NK-92 treated with Interleukin-12 subunit alpha and Interleukin-12 subunit beta, amount 100 ng/mL, for 24 hours (cell line): ENCODE measurements at regions not wholly inside any gene's neighbourhood (a gene's known extent, or its start where the extent isn't known, plus 50 kb on each side); places are given as distances from the start of the nearest gene placed in this dataset.

Source experiments
- DNase-seq: peaks from one replicate; lab custom pipeline; 2025; lab: John Stamatoyannopoulos, UW

DNA sequence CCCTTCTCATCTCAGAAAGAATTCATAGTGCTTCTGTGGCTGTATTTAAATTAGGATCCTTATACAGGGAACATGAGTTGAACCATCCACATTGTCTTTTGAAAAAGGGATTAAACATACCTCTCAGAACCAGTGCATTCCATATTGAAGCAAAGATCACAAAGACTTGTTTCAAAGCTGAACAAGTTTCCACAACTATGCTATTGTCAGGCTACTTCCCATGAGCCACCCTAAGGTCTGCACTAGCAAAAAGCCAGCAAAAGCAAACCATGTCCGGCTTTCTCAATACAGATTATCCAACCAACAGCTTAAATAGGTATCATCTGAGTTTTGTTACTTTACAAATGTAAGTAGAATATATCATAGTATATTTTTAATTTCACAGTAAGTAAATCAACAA is 78.1 kb downstream of the SCG2 start:
- DNase-seq = no peak

DNA sequence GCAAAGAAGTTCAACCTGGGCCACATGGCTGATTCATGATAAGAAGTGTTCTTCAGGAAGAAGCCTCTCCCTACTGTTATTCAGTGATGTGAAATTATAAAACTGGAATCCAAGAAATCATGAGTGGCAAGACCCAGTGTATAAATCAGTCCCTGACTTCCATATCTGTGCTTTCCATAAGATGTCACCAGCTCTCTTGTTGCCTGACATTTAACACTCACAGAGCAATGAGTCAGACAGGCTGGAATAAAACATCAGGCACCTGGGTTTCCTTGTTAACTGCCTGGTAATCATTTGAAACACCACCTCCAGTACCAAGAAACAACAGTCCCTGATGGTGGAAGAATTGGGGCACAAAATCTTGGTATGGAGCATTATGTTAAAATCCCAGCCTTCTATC is 76.1 kb downstream of the SCG2 start:
- no peak for DNase-seq

DNA sequence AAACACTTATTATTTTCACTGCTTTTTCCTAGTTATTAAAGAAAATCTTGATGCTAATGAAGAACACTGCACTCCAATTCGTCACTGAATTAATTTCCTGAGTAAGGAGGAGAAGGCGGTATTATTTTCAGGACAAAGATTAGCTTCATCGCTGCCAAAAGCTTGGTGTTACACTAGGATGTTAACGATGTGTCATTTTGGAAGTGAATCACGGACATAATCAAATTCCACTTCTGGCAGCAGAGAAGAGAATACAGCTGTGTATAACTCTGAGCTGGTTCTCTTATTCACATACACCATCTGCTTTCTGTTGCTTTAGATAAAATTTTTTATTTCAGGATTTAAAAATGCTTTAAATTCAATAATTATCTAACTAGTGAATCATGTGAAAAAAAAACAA is 74.1 kb downstream of the SCG2 start:
- DNase-seq = no peak

DNA sequence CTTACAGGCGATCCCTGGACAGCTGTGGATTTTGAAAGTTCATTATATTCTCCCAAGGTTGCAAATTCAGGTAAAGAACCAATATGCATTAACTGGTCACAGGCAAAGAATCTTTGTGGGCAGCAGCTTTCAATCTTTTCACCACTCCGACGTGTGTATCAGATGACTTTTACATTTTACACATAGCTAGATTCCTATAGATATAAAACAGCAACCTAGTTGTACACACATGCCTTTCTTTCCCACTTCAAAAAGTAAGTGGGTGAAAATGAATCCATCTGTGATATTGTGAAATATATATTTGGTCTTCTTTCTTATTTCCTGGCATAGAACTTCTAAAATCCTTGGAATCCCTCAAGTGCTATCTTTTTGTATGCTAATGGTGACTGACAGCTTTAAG is 72.5 kb downstream of the SCG2 start:
- no peak for DNase-seq

DNA sequence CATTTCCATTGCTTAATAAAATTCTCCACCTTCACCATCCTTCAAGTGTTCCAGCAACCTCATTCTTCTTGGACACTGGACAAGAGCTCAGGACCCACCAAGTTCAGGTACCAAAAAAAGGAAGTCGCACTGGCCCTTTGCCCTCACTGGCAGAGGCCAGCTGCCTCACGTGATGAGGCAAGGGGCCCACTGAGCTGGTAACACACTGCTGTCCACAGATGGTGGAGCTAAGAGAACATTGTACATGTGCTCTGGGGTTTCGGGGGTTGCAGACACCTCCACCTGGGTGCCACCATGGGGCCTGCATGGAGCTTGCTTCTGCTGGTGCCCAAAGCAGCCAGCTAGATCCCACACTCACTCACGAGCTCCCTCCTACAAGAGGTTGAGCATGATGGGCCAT is 71.3 kb downstream of the SCG2 start:
- no peak for DNase-seq

DNA sequence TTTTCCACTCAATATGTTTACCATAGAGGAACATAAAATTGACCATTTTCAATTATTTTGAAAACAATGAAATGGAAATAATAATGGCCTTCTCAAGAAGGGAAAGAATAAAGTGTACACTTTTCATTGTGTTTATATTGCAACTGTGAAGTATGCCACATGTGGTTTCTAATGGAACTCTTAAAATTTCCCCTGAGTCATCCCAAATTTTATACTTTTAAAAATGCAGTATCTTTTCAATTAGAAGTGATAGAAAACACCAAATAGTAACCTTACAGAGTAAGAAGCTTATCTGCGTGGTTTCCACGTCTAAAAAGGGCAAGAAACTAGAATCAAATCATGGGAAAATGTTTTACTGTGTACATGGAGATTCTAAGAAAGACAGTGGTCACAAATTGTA is 70.0 kb downstream of the SCG2 start:
- no peak for DNase-seq

DNA sequence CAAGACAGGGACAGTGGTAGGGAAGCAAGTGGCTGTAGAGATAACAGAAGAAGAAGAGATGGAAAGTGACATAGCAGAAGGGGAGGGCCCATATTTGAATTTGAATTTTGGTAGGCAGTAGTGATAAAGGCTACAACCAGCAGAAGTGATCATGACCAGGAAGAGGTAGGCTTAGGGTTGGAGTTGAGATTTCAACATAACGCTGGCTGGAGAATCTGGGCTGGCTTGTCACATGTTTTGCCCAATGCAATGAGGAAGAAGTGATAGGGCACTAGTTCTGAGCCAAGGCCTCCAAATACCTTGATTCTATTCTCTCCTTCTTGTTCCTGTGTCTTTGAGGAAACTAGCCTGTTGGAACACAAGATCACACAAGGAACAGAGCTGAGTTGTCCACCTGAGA is 69.4 kb downstream of the SCG2 start:
- no peak for DNase-seq

DNA sequence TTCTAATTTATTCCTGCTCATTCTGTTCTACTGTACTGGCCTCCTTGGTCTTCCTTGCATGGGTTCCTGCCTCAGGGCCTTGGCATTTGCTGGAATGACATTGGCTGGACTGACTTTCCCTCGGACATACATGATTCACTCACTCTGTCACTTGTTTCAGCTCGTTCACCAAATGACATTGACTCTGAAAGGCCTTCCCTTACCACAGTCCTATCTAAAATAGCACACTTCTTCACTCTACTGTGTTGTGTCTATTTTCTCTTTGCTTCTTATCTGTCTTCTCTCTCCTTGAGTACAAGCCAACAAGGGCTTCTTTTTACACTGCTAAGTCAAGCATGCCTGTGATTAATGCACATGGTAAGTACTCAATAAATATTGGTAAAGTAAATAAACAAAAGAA is 65.6 kb downstream of the SCG2 start:
- no peak for DNase-seq

DNA sequence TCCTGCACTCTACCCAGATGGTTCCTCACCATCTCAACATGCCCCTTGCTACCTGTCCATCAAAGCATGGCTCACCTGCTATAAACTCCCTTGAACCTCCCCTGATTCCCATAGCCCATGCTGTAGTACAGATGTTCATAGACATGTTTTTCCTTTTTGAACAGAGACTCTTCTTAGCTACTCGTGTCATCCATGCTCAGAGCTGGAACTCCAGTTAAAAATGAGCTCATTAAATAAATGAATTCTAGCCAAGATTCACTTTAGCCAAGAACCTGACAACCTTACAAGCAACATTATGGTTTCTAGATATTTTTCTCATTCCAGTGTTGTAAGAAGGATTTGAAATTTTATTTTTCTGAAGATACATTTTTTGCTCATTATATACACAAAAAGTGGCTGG is 65.0 kb downstream of the SCG2 start:
- no peak for DNase-seq

DNA sequence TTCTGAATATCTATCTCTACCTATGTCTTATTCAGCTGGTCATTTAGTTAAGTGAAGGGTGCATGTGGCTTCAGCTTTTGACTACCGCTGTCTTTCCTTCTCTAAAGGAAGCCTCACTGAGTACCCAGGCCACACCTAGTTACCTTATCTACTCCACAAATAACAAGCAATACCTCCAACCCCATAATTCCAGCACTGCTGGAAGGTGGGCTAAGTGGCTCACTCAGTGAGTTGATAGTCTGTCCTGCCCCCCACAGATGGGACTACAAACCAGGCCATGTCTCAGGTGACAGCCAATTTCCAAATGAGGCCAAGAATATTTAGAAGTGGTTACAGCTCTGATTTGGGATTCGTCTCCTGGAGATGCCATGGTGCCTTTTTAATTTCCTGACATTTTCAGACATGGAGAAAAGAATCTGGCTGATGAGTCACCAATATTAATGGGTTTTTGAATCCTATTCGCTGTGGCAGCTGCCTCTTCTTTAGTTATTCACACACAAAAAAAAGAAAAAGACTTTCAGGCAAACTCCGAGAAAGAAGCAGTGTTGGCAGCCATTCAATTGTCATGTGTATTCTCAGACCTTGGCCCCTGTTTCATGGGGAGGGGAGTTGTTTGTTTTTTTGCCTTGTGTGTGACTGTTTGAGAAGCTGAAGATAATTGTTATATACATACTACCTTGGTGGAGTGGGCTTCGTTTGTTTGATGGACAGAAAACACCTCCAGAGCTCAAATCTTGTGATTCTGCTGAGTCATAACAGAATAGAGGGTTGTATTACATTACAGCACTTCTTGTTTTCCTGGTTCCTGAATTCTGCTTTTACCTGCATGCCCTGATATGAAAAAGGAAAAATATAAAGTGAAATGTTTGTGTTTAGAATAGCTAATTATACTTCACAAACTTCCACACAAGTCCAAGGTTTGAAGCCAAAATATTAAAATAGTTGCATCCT is 64.2 kb downstream of the SCG2 start:
- DNase-seq = no peak

DNA sequence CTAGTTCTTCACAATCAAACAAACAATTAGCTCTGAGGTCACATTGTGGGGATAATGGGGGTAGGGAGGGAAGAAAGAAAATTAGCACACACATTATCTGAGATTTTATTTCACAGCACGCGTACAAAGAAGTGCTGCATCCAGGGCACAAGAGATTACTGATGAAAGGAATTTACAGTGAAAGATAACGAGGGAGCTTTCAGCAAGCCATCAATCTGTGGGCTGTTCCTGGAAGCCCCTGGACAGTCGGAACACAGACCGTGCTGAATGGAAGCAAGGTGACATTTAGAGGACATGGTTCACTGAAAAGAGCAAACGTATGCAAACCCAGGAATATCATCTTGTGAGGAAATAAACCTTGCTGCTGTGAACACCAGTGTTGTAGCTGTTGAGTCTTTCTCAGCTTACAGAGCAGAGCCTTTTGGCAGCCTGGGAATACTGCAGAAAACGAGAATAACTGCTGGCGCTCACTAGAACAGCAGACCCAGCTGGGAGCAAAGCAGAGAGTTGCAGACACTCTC is 63.2 kb downstream of the SCG2 start:
- no peak for DNase-seq

DNA sequence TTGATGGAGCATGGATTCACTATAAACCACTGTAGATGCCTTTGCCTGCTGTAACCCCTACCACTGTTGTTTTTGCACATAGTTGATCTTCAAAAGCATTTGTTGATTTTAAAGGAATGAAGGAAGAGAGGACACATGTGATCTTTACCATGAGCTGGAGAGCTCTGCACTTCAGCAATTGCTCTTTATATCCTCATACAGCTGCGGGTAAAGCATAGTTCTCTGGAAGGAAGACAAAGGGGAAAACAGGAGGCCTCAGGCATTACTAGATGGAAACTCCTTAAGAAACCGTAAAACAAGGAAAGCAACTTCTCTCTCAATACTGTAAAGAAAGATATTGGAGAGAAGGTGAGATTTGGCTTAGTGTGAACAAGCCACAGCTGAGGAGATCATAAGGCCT is 60.6 kb downstream of the SCG2 start:
- DNase-seq = no peak

DNA sequence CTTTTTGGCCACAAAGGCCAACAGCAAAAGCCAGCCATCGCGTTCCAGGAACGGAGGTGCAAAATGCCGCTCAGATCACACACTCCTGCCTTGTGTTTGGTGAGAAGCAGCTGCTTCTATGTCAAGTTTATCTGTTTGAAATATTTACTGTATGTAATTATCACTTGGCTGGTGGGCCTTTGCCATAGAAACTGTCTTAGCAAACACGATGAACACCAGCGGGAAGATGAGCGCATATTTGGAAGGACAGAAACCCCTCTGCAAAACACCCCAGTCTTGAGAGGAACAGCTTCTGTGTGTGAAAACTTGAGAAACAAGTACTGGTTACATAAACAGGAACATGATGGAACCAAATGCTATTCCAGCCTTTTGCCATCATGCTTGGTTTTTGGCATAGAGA is 59.7 kb downstream of the SCG2 start:
- no peak for DNase-seq

DNA sequence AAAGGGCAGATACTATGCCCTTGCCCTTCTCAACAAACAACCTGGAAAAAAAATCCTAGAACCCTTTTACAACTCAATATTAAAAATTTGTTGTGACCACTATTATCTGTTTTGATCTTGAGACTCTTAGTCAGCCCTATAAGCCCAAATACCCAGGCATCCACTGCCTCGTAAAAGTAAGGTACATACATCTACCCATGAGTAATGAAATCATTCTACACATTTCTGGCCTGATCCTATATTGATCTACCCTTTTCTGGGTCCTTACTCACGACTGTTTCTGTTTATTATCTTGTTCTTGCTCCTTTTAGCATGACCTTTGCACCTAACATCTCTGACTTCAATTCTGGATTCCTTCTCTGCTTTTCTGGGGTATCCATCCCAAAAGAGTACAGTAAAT is 56.8 kb downstream of the SCG2 start:
- no peak for DNase-seq

DNA sequence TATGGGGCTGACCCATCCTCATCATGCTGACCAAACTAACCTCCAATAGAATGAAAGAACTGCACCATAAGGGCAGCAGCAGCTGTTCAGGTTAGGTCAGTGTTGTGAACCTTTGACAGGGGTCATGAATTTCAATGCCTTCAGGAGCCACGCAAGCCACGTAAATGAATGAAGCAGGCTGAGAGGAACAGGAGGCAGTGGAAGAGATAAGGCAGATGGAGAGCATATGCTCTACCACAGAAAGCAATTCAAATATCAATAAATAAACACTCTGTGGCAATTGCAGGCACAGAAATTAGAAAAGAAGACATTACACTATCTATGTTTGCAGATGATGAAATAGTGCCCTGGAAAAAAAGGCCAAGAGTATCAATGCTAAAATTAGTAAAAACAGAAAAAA is 56.3 kb downstream of the SCG2 start:
- no peak for DNase-seq
